Esophagus muscularis mucosa (tissue), 4 donors: ENCODE measurements at regions not wholly inside any gene's neighbourhood (a gene's known extent, or its start where the extent isn't known, plus 50 kb on each side); places are given as distances from the start of the nearest gene placed in this dataset.
"Not testable (repeated sequence)": the region's sequence is repeated elsewhere in the genome, so short reads cannot be mapped to it uniquely, and the experiment has no call there.

ENCODE experiments used
- DNase-seq: peaks from one replicate; pipeline ENCODE4 v3.0.0-alpha.2; 2017; ENCODE audit errors: extremely low spot score
- H3K27ac ChIP-seq, 4 donors: fragments of 200-600 bp; sonication (generic); replicated peaks in 1 of 4; 1 replicate in 3 of 4; 2 replicates in 1 of 4; pipeline ENCODE4 v1.5.1; 2016 to 2019; ENCODE audit warnings: mild to moderate bottlenecking in 1 of 4
- H3K27me3 ChIP-seq, 4 donors: fragments of 200-600 bp; sonication (generic); one replicate each; pipeline versions ENCODE4 v1.5.1 to v1.6.0; 2016 to 2019
- H3K36me3 ChIP-seq, 4 donors: fragments of 200-600 bp; sonication (generic); one replicate each; pipeline ENCODE4 v1.5.1; 2016 to 2019
- H3K4me1 ChIP-seq, 4 donors: fragments of 200-600 bp; sonication (generic); one replicate each; pipeline ENCODE4 v1.5.1; 2016 to 2019
- H3K4me3 ChIP-seq, 4 donors: fragments of 200-600 bp; sonication (generic); 1 replicate in 2 of 4; 2 replicates in 2 of 4; pipeline ENCODE4 v1.5.1; 2016 to 2019; ENCODE audit warnings: mild to moderate bottlenecking in 4 of 4, moderate library complexity in 1 of 4
- H3K9me3 ChIP-seq, 4 donors: fragments of 200-600 bp; sonication (generic); 1 replicate in 3 of 4; 2 replicates in 1 of 4; pipeline ENCODE4 v1.5.1; 2016 to 2019
- CTCF ChIP-seq, 3 experiments: fragments of 200-600 bp in 2 of 3; fragments of 450-650 bp in 1 of 3; sonication (generic) in 2 of 3; IDR thresholded peaks; one replicate each; pipeline ENCODE4 v1.5.1; 2017 to 2019; ENCODE audit warnings: antibody characterized with exemption in 3 of 3, mild to moderate bottlenecking in 2 of 3, moderate library complexity in 1 of 3
- EP300 ChIP-seq: sonication (generic); formaldehyde crosslinking; IDR thresholded peaks from one replicate; pipeline ENCODE4 v1.6.1; 2017; ENCODE audit warnings: antibody characterized with exemption
- POLR2A ChIP-seq: fragments of 450-650 bp; IDR thresholded peaks from one replicate; pipeline ENCODE4 v1.6.1; 2017; ENCODE audit warnings: antibody characterized with exemption, moderate library complexity, mild to moderate bottlenecking, low read depth
- POLR2AphosphoS5 ChIP-seq, 2 donors: sonication (generic); formaldehyde crosslinking; IDR thresholded peaks; one replicate each; pipeline ENCODE4 v1.6.1; 2017; ENCODE audit warnings: antibody characterized with exemption in 2 of 2
- WGBS: methylation state at CpG from one replicate; pipeline ENCODE4 v1.1.5; 2018; 5-methylcytosine and 5-hydroxymethylcytosine counted together
- intact Hi-C: fragments of 100-400 bp; cut with DNase I; formaldehyde crosslinking; loops from one replicate; pipeline ENCODE4 v1.15.1; 2023

- DNase-seq, H3K27ac ChIP-seq, H3K4me1 ChIP-seq, H3K9me3 ChIP-seq, H3K36me3 ChIP-seq, H3K27me3 ChIP-seq, H3K4me3 ChIP-seq, intact Hi-C loops: not testable (repeated sequence)
- WGBS, result 80% methylated on average over 16 of the region's 16 CpGs
These were observed 1470.0 kb upstream of the DEFB115 start for GRCh38 chr20:29787456-29787855.

GRCh38 chr20:29790510-29790909 lies 1467.0 kb upstream of the DEFB115 start:
- Histone ChIP-seq H3K36me3 (no peaks in the 10 kb centered on the region), H3K27ac (no peak overlapping the region), H3K4me1 (no peaks in the 10 kb centered on the region), H3K27me3 (peaks cover 0 to 9% (median 0%) of the 10 kb centered on the region in 4 donors), H3K9me3 (peaks cover 0 to 10% (median 2%) of the 10 kb centered on the region in 4 donors), H3K4me3 (no peak overlapping the region)
- TF ChIP-seq POLR2A (no peak), EP300 (no peak), POLR2AphosphoS5 (IDR thresholded peaks at IDR 0.05) (no peak), CTCF (IDR thresholded peaks at IDR 0.05) (no peak)
- intact Hi-C loops, result no loop called here
- no peak for DNase-seq

- H3K9me3 ChIP-seq, intact Hi-C loops, H3K27me3 ChIP-seq, H3K4me3 ChIP-seq, H3K4me1 ChIP-seq, DNase-seq, H3K36me3 ChIP-seq, H3K27ac ChIP-seq: not testable (repeated sequence)
- WGBS, result 56% methylated on average over 4 of the region's 4 CpGs
These were observed 1426.0 kb upstream of the DEFB115 start for GRCh38 chr20:29831508-29831907.

GRCh38 chr20:29868014-29868413 lies 1389.5 kb upstream of the DEFB115 start:
- H3K36me3 ChIP-seq, intact Hi-C loops, H3K27ac ChIP-seq, H3K9me3 ChIP-seq, H3K4me1 ChIP-seq, H3K27me3 ChIP-seq, H3K4me3 ChIP-seq: not testable (repeated sequence)
- peak; percentile 92 for DNase-seq
- WGBS, result 58% methylated on average over 6 of the region's 6 CpGs

- H3K4me3 ChIP-seq, H3K36me3 ChIP-seq, intact Hi-C loops, H3K27me3 ChIP-seq, H3K9me3 ChIP-seq, H3K4me1 ChIP-seq, H3K27ac ChIP-seq: not testable (repeated sequence)
- peak; percentile 90 for DNase-seq
- 54% methylated on average over 4 of the region's 4 CpGs for WGBS
These were observed 1388.8 kb upstream of the DEFB115 start for GRCh38 chr20:29868688-29869087.

- intact Hi-C loops, H3K4me1 ChIP-seq, H3K27ac ChIP-seq, H3K36me3 ChIP-seq, DNase-seq, H3K4me3 ChIP-seq, H3K27me3 ChIP-seq: not testable (repeated sequence)
- WGBS, result 69% methylated on average over 2 of the region's 2 CpGs
- H3K9me3 ChIP-seq, result peaks cover 0 to 31% (median 8%) of the 10 kb centered on the region in 4 donors
These were observed 1385.6 kb upstream of the DEFB115 start for GRCh38 chr20:29871816-29872215.

- intact Hi-C loops, result no loop called here
- no peak overlapping the region for H3K27ac ChIP-seq
- no peak for TF ChIP-seq CTCF (IDR thresholded peaks at IDR 0.05)
- no peak for TF ChIP-seq EP300
- no peak for TF ChIP-seq POLR2AphosphoS5 (IDR thresholded peaks at IDR 0.05)
- no peak for TF ChIP-seq POLR2A
- no peak overlapping the region for H3K4me3 ChIP-seq
- H3K27me3 ChIP-seq, result peaks cover 0 to 22% (median 2%) of the 10 kb centered on the region in 4 donors
- no peaks in the 10 kb centered on the region for H3K36me3 ChIP-seq
- H3K9me3 ChIP-seq, result peaks cover 0 to 44% (median 10%) of the 10 kb centered on the region in 4 donors
- DNase-seq, result peak; percentile 91
- no peaks in the 10 kb centered on the region for H3K4me1 ChIP-seq
- 63% methylated on average over 24 of the region's 28 CpGs for WGBS
These were observed 1383.5 kb upstream of the DEFB115 start for GRCh38 chr20:29873946-29874345.
